HepG2 (cell line): ENCODE measurements at regions not wholly inside any gene's neighbourhood (a gene's known extent, or its start where the extent isn't known, plus 50 kb on each side); places are given as distances from the start of the nearest gene placed in this dataset.

Experiments used
- ATAC-seq: fragments of 200-7000 bp; cut with Tn5 transposase; 3 replicates; pipeline ENCODE4 v1.9.1; 2020; ENCODE audit warnings: mild to moderate bottlenecking, moderate library complexity
- BruUV-seq: library from RNA; stranded (reverse); fragments of 400-500 nt; replicated peaks from 2 replicates; lab custom pipeline; 2021; lab: Mats Ljungman, UMichigan
- CTCF ChIA-PET: fragments of 300-600 bp; formaldehyde crosslinking; extraction: SDS; loops from one replicate; lab custom pipeline; 2021; ENCODE audit warnings: low total read pairs, inconsistent platforms, low intra/inter-chr PET ratio; lab: Yijun Ruan, JAX
- POLR2A ChIA-PET: fragments of 350-600 bp; sonication (Branson Sonifier 250); formaldehyde crosslinking; loops from one replicate; lab custom pipeline; 2020; ENCODE audit warnings: antibody characterized with exemption, inconsistent platforms; lab: Yijun Ruan, JAX
- DNase-seq: peaks from one replicate; pipeline ENCODE4 v3.0.0-alpha.2; 2015; ENCODE audit warnings: low spot score
- FAIRE-seq: peaks from 3 replicates; lab custom pipeline; 2011; peaks lifted over from hg19 to GRCh38; lab: Jason Lieb, UNC
- H2AFZ ChIP-seq: one replicate; pipeline ENCODE4 v1.6.1; 2011; ENCODE audit warnings: low read length, inconsistent platforms
- H3K27ac ChIP-seq: fragments of 300-600 bp; 3 replicates; pipeline ENCODE4 v1.8.0; 2011; ENCODE audit warnings: mixed run types, mild to moderate bottlenecking, mixed read lengths, low read length, inconsistent platforms; ENCODE audit not compliant: insufficient read depth; ENCODE audit errors: extremely low read length
- H3K27me3 ChIP-seq, 2 experiments: fragments of 200-600 bp in 1 of 2; 2 replicates in 1 of 2; 3 replicates in 1 of 2; pipeline versions ENCODE4 v1.6.0 to v1.8.0; 2011; ENCODE audit warnings: low read length in 2 of 2, mild to moderate bottlenecking in 2 of 2, moderate library complexity in 2 of 2, inconsistent platforms in 1 of 2; ENCODE audit not compliant: insufficient read depth in 2 of 2, control insufficient read depth in 1 of 2
- H3K36me3 ChIP-seq, 2 experiments: fragments of 200-600 bp in 1 of 2; replicated peaks in 1 of 2; 2 replicates in 1 of 2; 3 replicates in 1 of 2; pipeline versions ENCODE4 v1.5.1 to v1.8.0; 2011; ENCODE audit warnings: low read length in 2 of 2, inconsistent platforms in 1 of 2; ENCODE audit not compliant: insufficient read depth in 2 of 2, control insufficient read depth in 1 of 2
- H3K4me1 ChIP-seq: 2 replicates; pipeline ENCODE4 v1.5.1; 2012; ENCODE audit warnings: low read length, inconsistent platforms; ENCODE audit not compliant: insufficient read depth
- H3K4me2 ChIP-seq: 2 replicates; pipeline ENCODE4 v1.6.0; 2011; ENCODE audit warnings: low read depth, low read length, inconsistent platforms
- H3K4me3 ChIP-seq, 3 experiments: fragments of 200-600 bp in 1 of 3; sonication (generic), shearing (Covaris generic) in 1 of 3; replicated peaks in 1 of 3; 2 replicates each; pipeline ENCODE4 v1.5.1; 2011 to 2016; ENCODE audit warnings: low read length in 3 of 3, inconsistent platforms in 2 of 3, low read depth in 2 of 3, mild to moderate bottlenecking in 2 of 3, control low read depth in 1 of 3, mixed read lengths in 1 of 3; ENCODE audit not compliant: insufficient read depth in 1 of 3
- H3K79me2 ChIP-seq: one replicate; pipeline ENCODE4 v1.6.1; 2011; ENCODE audit warnings: low read length, inconsistent platforms; ENCODE audit not compliant: insufficient read depth
- H3K9ac ChIP-seq: 2 replicates; pipeline ENCODE4 v1.6.0; 2011; ENCODE audit warnings: mild to moderate bottlenecking, low read depth, low read length, inconsistent platforms; ENCODE audit not compliant: insufficient read depth
- H3K9me3 ChIP-seq: 2 replicates; pipeline ENCODE4 v1.5.1; 2012; ENCODE audit warnings: mild to moderate bottlenecking, low read length
- H4K20me1 ChIP-seq: 2 replicates; pipeline ENCODE4 v1.6.0; 2011; ENCODE audit warnings: inconsistent platforms, mild to moderate bottlenecking, low read length, moderate library complexity; ENCODE audit not compliant: insufficient read depth
- BCL3 ChIP-seq: sonication (generic); formaldehyde crosslinking; IDR thresholded peaks from 2 replicates; pipeline ENCODE4 v1.5.1; 2020; ENCODE audit warnings: mild to moderate bottlenecking, missing genetic modification reagents, moderate library complexity
- CEBPG ChIP-seq: IDR thresholded peaks from 2 replicates; pipeline ENCODE4 v1.6.1; 2016
- DR1 ChIP-seq: sonication (generic); formaldehyde crosslinking; IDR thresholded peaks from 2 replicates; pipeline ENCODE4 v1.8.0; 2021; ENCODE audit warnings: mild to moderate bottlenecking, missing genetic modification reagents, inconsistent platforms
- PAWR ChIP-seq: sonication (generic); formaldehyde crosslinking; IDR thresholded peaks from 2 replicates; pipeline ENCODE4 v1.4.0; 2020; ENCODE audit warnings: missing genetic modification reagents, mild to moderate bottlenecking, borderline replicate concordance
- ZNF431 ChIP-seq: sonication (generic); formaldehyde crosslinking; IDR thresholded peaks from 2 replicates; pipeline ENCODE4 v1.9.0; 2022; ENCODE audit warnings: missing genetic modification reagents, low read depth, mild to moderate bottlenecking, borderline replicate concordance
- ZNF550 ChIP-seq: sonication (generic); formaldehyde crosslinking; IDR thresholded peaks from 2 replicates; pipeline ENCODE4 v1.4.0; 2020; ENCODE audit warnings: mild to moderate bottlenecking, missing genetic modification reagents, borderline replicate concordance
- in situ Hi-C: cut with HindIII; loops from 2 replicates; pipeline ENCODE4 v1.10.0; 2017; ENCODE audit warnings: low pct_unique_long_range_greater_than_20kb; ENCODE audit not compliant: extremely low pct_ligation_motif_present
- intact Hi-C: fragments of 100-400 bp; cut with micrococcal nuclease; formaldehyde crosslinking; loops from one replicate; pipeline ENCODE4 v1.10.0; 2022; ENCODE audit not compliant: unreplicated experiment
- TF ChIP-seq, protein P1 (sequence below): sonication (generic); formaldehyde crosslinking; IDR thresholded peaks from 2 replicates; pipeline ENCODE4 v1.8.1; 2022; ENCODE audit warnings: low read depth, mild to moderate bottlenecking, missing genetic modification reagents

DNA sequence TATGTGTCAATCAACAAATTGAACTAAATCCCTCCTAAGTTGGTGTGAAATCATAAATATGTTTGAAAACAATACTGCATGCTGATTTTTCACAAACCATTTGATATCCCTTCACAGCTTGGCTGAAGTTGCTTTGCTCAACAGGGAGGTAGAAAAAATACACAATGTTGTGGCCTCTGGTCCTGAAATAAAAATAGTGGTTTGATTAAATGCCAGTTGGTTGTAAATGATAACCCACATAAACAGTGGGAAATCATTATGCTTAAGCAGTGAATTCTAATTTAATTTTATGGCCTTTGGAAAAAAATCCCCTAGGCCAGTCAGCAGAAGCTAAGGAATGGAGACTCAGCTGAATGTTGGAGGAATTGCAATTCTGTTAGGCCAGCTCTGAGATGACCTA, 359.4 kb upstream of the CWC22 start:
- Histone ChIP-seq H3K27me3 (no peaks in the 10 kb centered on the region), H3K79me2 (no peaks in the 10 kb centered on the region), H3K4me1 (no peaks in the 10 kb centered on the region), H3K36me3 (no peaks in the 10 kb centered on the region), H3K9ac (no peak overlapping the region), H3K9me3 (no peaks in the 10 kb centered on the region), H4K20me1 (no peaks in the 10 kb centered on the region), H3K27ac (no peak overlapping the region), H3K4me3 (no peak overlapping the region), H3K4me2 (no peak overlapping the region), H2AFZ (no peak overlapping the region)
- CTCF ChIA-PET, result no interaction called here
- intact Hi-C loops, result no loop called here
- in situ Hi-C loops, result no loop called here
- TF ChIP-seq, protein P1, sequence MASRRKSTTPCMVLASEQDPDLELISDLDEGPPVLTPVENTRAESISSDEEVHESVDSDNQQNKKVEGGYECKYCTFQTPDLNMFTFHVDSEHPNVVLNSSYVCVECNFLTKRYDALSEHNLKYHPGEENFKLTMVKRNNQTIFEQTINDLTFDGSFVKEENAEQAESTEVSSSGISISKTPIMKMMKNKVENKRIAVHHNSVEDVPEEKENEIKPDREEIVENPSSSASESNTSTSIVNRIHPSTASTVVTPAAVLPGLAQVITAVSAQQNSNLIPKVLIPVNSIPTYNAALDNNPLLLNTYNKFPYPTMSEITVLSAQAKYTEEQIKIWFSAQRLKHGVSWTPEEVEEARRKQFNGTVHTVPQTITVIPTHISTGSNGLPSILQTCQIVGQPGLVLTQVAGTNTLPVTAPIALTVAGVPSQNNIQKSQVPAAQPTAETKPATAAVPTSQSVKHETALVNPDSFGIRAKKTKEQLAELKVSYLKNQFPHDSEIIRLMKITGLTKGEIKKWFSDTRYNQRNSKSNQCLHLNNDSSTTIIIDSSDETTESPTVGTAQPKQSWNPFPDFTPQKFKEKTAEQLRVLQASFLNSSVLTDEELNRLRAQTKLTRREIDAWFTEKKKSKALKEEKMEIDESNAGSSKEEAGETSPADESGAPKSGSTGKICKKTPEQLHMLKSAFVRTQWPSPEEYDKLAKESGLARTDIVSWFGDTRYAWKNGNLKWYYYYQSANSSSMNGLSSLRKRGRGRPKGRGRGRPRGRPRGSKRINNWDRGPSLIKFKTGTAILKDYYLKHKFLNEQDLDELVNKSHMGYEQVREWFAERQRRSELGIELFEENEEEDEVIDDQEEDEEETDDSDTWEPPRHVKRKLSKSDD (CRISPR knock-in tag), result no peak
- TF ChIP-seq PAWR, result no peak
- TF ChIP-seq DR1, result no peak
- TF ChIP-seq BCL3 (CRISPR knock-in tag), result no peak
- no peak for TF ChIP-seq ZNF431 (CRISPR knock-in tag)
- no peak for TF ChIP-seq CEBPG (CRISPR knock-in tag)
- no peak for TF ChIP-seq ZNF550
- POLR2A ChIA-PET, result no interaction called here
- FAIRE-seq (no peak), DNase-seq (no peak), ATAC-seq (no peak)
- no TSS peak for BruUV-seq
